GM18868 (cell line): ENCODE measurements at regions not wholly inside any gene's neighbourhood (a gene's known extent, or its start where the extent isn't known, plus 50 kb on each side); places are given as distances from the start of the nearest gene placed in this dataset.

Experiments used
- ATAC-seq: cut with Tn5 transposase; IDR thresholded peaks from one replicate; pipeline ENCODE4 v1.9.1; 2021; ENCODE audit warnings: mild to moderate bottlenecking, moderate library complexity; ENCODE audit not compliant: unreplicated experiment

DNA sequence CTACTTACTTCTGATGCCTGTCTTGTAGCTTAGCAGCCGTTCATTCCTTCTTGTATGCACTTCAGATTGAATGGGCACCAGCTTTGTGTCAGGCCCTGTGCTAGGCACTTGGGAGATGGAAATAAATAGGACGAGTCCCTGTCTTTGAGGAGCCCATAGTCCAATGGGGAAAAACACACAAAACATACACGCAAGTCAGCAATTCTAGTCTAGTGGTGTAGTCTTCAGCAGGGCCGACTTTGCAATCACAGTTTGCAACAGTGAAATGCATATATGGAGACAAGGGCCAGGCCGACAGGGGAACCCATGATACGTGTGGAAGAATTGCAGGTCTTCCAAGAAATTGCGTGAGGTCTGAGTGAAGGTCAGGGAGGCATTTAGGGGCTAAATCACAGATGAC, 262.6 kb downstream of the MAF start:
- ATAC-seq: no peak

GRCh38 chr16:79336437-79337229, 263.9 kb downstream of the MAF start:
- no peak for ATAC-seq

DNA sequence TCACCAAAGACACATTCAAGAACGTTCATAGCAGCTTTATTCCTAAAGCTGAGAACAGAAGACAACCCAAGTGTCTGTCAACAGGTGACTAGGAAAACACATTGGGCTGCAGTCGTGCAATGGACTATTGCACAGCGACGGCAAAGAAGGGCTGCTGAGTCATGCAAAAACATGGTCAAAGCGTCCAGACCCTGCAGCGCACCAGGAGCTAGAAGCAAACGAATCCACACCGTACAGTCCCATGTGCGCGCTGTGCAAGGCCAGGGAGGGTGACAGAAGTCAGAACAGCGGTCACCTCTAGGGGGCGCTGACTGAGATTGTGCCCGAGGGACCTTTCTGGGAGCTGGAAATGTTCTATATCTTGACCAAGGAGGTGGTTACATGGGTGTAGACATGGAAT, 266.4 kb downstream of the MAF start:
- ATAC-seq: no peak

- no peak for ATAC-seq
Measured at GRCh38 chr16:79331066-79331465, 269.5 kb downstream of the MAF start.

GRCh38 chr16:79329967-79330366, 270.6 kb downstream of the MAF start:
- no peak for ATAC-seq

GRCh38 chr16:79329166-79329521, 271.4 kb downstream of the MAF start:
- no peak for ATAC-seq

GRCh38 chr16:79328402-79329165, 272.0 kb downstream of the MAF start:
- no peak for ATAC-seq

DNA sequence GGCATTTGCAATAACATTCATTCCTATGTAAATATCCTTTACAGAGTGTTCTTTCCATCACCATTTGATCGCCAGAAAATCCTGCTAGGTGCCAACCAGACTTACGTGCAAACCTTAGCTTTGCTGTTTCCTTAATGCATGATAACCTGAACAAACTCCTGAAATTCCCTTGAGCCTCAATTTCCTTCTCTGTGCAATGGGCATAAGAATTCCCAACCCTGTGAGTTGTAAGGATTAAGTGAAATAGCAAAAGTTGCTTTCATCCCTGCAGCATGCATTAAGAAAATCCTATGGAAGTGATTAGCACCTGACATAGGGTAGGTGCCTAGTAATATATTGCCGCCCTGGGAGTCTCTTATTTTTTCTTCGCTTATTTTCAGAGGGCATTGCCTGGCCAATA, 272.7 kb downstream of the MAF start:
- ATAC-seq: no peak

- ATAC-seq: no peak
Measured at GRCh38 chr16:79326549-79326948, 274.0 kb downstream of the MAF start.

DNA sequence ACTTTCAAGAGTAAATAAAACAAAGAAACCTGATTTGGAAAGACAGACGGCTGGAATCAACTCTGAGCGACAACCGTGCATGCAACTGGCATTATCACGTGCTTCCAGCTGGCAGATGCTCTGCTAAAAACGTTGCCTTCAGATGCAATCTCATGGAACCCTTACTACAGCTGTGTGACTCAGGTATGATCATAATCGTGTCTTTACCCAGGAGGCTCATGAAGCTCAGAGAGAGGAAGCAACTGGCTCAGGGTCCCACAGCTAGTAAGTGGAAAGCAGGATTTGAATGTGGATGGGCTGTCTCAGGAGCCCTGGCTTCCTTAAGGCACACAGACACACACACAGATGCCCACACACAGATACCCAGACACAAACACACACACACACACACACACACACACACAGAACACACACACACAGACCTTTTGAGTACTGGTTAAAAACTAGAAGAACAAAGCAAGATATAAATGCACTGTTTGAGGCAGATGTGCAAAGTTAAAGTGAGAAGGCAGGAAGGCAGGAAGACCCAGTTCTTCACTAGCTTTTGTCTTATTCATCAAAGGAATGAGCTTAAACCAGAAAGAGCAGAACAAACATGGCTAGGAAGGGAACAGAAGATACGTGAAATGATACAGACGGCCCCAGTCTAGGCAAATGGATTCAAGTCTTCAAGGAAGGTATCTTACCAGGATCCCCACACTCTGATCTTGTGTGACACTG, 275.2 kb downstream of the MAF start:
- ATAC-seq: no peak

- no peak for ATAC-seq
Measured at GRCh38 chr16:79320956-79321355, 279.6 kb downstream of the MAF start.

DNA sequence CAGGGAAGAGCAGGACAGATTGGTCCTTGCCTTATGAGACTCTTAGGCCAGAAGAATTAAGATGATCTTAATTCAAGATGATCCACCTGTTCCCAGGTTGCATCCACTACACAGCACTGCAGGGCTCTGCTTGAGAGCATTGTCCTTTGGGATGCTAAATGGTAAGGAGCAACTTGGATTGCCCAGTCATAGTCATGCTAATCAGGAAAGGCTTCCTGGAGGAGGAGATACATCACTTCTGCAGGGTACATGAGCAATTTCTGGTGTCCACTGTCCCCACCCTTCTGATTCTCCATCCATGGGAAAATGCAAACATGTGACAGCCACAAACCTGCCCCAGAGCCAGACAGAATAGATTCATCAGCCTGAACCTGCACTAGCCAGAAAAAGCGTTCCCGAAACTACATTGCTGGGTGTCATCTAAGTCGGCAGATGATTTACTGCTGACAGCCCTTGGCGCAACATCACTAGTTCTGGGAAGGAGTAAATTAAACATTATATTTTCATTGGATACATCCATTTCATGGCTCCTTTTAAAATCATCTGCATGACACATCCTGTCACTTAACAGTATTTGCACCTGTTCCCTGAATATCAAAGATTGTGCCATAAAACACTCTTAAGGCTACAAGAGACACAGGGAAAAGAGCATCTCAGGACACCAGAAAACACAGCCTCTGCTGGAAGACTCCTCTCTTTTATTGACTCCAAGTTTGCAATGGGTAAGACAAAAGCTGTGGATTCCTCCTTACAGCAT, 282.2 kb downstream of the MAF start:
- ATAC-seq: no peak

DNA sequence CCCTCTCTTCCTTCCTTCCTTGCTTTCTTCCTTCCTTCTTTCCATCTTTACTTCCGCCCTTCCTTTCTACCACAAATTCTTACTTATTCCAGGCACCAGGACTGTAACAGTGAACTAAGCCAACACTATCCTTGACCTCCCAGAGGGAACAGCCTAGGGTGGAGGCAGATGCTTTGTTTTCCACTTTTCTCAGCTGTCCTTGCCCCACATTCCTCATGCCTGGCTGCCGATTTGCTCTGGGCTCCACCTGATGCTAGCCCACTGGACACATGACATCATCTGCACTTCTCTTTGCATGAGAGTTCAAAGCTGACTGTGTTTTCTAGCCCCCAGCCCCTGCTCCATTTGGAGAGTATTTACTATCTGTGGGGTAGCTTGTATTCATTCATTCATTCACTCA, 283.0 kb downstream of the MAF start:
- no peak for ATAC-seq

DNA sequence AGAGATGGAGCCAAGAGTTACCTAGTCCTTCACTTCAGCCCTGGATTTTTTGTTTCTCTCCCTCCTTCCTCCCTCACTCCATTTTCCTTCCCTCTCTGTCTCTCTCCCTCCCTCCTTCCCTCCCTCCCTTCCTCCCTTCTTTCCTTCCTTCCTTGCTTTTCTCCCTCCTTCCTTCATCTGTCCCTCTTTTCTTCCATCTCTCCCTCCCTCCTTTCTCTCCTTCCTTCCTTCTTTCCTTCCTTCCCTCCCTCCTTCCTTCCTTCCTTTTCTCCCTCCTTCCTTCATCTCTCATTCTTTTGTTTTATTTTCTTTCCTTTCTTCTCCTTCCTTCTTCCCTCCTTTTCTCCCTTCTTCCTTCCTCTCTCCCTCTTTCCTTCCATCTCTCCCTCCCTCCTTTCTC, 283.5 kb downstream of the MAF start:
- no peak for ATAC-seq

DNA sequence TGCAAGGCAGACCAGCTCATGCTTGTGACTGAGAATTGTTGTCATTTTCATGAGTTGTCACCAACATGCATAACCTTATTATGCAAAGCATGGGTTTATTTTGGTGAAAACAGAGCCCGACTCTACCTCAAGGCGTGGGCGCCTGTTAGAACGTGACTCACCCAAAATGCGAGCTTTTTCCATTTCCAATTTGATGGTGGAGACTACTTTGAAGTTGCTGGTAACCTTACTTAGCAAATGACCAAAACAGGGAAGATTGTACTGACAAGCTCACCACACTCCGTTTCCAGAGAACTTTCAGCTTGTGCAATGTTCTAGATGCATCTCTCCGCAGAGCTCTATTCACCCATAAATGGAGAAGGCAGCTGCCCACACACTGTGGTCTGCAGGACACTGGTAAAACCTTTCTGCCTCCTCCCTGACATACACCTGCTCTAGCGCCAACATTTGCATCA, 284.5 kb downstream of the MAF start:
- peak; percentile 89 for ATAC-seq

GRCh38 chr16:79312502-79312901, 288.0 kb downstream of the MAF start:
- no peak for ATAC-seq

DNA sequence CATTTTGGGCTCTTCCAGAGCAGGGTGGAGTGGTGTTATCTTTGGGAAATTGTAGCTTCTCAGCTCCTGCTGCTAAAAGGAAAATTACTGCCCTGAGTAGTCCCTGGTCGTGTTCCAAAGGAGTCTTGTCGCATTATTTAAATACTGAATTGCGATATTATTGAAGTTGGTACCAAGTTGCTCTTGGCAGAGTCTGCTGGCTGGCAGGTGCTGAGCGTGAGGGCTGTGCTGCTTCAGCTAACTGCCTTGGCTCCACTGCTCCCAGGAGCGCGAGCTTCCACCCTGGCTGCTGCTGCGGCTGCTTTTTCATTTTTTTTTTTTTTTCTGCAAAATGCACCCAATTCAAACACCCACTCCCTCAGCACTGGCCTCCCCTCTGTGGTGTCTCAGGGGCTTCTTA, 289.8 kb downstream of the MAF start:
- ATAC-seq: no peak

DNA sequence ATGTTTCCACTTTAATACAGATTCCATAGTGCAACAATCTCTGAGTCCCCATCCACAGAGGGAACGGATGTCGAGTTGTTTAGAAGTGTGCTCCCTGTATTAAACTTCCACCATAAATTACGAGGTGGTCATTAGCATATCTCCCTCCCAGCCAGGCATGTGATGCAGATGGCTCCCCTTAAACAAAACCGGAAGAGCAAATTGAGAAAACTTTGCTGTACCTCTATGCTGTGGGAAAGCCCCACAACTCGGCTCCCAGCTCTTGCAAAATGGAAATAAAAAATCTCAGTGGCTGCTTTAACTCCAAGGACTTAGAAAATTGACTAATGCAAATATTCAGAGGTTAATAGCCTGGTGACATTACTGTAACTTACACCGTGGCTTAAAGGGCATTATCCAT, 290.9 kb downstream of the MAF start:
- ATAC-seq: no peak

DNA sequence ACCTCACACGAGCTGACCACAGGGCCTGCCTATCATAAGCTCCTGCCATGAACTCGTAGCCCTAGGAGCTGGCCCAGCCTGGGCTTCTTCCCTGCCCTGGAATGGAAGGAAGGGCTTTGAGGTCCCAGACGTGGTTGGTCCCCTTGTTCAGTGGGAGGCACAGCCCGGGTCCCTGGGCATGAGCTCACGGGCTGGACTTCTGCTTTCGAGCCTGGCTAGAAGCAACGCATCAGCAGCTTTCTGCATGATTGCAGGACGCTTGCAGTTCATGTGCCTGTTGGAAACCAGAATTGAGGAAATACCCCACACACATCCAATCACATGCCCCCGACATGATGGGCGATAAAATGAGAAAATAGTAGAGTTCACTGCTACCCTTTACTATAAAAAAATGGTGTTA, 293.3 kb downstream of the MAF start:
- no peak for ATAC-seq

DNA sequence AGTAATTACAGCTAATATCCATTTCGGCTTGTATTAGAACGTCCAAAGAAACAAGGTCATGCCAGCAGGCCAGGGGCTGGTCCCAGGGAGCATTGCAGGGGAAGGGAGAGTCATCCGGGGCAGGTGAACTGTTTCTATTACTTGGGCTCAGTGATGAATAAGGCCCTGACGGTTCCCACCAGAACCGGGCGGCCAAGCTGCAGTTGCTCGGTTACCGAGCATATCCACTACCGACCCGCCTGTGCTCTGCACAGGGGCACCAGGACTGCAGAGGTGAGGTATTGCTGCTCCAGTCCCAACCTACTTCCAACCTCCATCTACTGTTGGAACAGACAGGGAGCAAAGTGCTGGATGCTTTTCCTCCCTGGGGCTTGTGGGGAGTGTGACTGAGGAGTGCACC, 295.5 kb downstream of the MAF start:
- no peak for ATAC-seq

- no peak for ATAC-seq
Measured at GRCh38 chr16:79303959-79304387, 296.6 kb downstream of the MAF start.
